NAMALWA (cell line): ENCODE measurements at regions not wholly inside any gene's neighbourhood (a gene's known extent, or its start where the extent isn't known, plus 50 kb on each side); places are given as distances from the start of the nearest gene placed in this dataset.
"Not testable (repeated sequence)": the region's sequence is repeated elsewhere in the genome, so short reads cannot be mapped to it uniquely, and the experiment has no call there.

Source experiments
- DNase-seq: peaks from one replicate; pipeline ENCODE4 v3.0.0-alpha.2; 2015; ENCODE audit warnings: low spot score

DNA sequence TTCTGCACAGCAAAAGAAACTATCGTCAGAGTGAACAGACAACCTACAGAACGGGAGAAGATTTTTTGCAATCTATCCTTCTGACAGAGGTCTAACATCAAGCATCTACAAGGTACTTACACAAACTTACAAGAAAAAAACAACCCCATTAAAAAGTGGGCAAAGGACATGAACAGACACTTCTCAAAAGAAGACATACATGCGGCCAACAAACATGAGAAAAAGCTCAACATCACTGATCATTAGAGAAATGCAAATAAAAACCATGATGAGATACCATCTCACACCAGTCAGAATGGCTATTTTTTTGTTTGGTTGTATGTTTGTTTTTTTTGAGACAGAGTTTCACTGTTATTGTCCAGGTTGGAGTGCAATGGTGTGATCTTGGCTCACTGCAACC is 131.5 kb upstream of the MED13 start:
- DNase-seq = not testable (repeated sequence)

- DNase-seq = no peak
Observed at GRCh38 chr17:62194401-62194800, 129.3 kb upstream of the MED13 start.

DNA sequence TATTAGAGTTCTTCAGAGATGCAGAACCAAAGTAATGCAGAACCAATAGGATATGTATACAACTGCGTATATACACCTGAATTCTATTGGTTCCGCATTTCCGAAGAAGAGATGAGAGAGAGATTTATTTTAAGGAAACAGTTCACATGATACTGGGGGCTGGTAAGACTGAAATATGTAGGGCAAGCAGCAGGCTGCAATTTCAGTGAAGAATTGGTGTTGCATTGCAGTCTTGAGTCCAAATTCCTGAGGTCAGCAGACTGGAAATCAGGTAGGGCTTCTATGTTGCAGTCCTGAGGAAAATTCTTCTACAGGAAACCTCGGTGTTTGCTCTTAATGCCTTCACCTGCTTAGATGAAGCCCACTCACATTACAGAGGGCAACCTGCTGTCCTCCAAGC is 128.2 kb upstream of the MED13 start:
- no peak for DNase-seq

DNA sequence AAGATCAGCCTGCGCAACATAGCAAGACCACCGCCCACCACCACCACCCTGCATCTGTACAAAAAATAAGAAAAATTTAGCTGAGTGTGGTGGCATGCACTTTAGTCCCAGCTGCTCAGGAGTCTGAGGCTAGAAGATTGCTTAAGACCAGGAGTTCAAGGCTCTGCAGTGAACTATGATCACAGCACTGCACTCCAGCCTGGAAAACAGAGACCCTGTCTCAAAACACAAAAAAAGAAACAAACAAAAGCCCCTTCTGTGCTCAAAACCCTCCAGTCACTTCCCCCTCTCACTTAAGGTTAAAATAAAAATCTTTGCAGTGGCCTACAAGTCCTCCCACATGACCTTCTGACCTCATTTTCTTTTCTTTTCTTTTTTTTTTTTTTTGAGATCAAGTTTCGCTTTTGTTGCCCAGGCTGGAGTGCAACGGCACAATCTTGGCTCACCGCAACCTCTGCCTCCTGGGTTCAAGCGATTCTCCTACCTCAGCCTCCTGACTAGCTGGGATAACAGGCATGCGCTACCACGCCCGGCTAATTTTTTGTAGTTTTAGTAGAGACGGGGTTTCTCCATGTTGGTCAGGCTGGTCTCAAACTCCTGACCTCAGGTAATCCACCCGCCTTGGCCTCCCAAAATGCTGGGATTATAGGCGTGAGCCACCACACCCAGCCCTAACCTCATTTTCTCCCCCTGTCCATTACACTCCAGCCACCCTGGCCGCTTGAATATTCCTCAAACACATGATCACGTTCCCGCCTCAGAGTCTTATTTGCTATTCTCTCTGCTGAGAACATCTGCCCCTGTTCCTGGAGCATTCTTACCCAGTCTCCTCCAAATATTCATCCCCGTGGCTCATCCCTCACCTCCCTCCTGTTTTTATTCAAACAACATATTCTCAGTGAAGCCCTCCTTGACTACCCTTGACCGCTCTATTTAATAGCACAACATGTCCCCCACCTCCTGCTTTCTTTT is 126.6 kb upstream of the MED13 start:
- DNase-seq = no peak

GRCh38 chr17:62189377-62189776 is 124.3 kb upstream of the MED13 start:
- no peak for DNase-seq

DNA sequence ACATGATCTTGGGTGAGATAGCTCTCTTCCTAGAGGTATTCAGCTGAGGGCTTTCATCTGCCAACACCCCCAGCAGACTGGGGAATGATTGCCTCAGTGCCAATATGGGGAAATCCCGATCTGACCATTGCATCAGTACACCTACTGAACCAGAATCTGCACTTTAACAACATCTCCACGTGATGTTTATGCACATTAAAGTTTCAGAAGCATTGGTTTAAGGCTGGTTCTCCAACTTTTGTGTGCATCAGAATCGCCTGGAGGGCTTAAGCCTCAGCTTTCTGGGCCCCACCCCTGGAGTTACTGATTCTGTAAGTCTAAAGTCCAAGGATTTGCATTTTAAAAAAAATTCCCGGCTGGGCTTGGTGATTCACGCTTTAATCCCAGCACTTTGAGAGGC is 123.6 kb upstream of the MED13 start:
- DNase-seq = no peak

GRCh38 chr17:62187681-62188080 is 122.6 kb upstream of the MED13 start:
- DNase-seq = no peak

DNA sequence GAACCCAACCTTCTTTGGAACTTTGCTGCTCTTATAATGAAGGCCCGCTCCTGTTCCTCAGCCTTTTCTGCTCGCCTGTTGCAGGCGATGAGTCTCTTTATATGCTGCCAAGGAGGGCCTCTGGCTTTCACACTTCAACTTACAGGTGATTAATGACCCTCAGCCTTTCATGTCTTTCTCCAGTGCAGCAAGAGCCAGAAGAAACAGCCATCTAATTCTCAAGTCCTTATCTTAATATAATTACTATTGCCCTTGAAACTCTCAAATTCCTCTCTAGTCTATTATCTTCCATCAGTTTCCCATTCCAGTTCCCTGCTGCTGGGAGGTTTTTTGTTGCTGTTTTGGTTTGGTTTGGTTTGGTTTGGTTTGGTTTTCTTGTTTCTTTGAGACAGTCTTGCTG is 121.8 kb upstream of the MED13 start:
- no peak for DNase-seq

DNA sequence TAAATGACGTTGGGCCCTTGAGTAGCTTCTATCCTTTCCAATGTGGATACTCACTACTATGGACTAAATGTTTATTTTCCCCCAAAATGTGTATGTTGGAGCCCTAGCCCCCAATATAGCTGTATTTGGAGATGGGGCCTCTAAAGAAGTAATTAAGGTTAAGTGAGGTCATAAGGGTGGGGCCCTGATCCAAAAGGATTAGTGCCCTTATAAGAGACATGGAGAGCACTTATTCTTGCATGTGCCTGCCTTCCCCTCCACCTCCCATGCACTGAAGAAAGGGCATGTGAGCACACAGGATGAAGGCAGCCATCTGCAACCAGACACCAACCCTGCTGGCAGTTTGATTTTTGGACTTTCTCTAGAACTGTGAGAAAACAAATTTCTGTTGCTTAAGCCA is 115.7 kb upstream of the MED13 start:
- no peak for DNase-seq

DNA sequence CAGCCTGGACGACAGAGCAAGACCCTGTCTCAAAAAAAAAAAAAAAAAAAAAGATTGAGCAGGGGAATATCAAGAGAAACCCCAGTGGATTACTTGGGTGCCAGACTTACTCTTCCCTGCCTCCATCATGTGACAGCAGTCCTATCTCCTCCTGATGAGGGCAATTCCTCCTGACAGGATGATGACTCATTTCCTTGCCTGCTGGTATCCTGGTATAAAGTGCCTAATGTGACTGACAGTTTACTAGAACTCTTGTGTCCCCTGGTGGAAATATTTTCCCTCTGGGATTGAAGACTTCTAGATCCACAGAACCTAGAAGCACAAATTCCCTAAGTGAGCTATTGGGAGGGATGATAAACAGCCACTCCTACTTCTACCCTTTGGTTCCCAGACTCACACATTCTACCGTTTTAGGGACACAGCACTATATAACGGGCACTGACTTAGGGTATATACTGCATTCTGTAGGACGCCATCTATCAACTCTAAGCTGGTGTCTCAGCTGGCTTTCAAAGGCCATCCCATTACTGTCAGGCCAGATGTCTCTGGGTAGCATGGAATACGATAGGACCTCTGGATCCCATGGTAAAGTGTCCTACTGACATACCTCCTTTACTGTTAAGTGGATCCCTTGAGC is 114.6 kb upstream of the MED13 start:
- no peak for DNase-seq

DNA sequence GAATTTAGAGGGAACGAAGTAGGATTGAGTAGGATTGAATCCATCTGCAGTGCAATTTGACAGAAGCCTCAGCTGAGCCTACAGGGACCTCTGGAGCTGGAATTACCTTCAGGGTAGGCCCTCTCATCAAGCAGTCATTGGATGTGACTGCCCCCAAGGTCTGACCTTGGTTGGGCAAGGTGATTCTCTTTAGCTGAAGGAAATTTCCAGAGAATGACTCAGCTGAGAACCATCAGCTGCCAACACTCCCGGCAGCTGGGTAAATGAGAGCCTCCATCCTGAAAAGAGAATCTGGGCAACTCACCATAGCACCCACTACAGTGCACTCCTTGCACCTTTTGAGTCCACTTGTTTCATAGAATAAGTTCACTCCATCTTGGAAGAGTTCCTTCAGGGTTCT is 113.5 kb upstream of the MED13 start:
- DNase-seq = no peak

DNA sequence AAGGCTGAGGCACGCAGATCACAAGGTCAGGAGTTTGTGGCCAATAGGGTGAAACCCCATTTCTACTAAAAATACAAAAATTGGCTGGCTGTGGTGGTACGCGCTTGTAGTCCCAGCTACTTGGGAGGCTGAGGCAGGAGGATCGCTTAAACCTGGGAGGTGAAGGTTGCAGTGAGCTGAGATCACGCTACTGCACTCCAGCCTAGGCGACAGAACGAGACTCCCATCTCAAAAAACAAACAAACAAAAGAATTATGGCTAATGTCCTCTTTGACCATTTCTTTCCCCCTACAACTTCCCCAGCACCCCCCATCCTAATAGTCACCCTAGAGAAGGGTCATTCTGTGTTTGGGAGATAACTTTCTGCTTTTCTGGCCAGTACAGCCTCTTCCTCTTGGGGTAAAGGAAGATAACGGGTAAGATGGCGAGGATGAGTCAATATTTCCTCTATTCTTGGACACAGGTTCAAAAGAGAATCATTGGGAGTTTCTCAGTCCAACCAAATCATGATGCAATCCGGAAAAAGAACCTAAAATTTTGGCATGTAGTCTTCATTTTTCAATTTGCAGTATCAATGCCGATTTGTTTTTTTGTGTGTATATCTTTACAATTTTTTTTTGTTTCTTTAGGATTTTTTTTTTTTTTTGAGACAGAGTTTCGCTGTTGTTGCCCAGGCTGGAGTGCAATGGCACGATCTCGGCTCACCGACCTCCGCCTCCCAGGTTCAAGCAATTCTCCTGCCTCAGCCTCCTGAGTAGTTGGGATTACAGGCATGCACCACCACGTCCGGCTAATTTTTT is 107.6 kb upstream of the MED13 start:
- no peak for DNase-seq

GRCh38 chr17:62167076-62167475 is 102.0 kb upstream of the MED13 start:
- DNase-seq = no peak

GRCh38 chr17:62164747-62165722 is 100.0 kb upstream of the MED13 start:
- no peak for DNase-seq

DNA sequence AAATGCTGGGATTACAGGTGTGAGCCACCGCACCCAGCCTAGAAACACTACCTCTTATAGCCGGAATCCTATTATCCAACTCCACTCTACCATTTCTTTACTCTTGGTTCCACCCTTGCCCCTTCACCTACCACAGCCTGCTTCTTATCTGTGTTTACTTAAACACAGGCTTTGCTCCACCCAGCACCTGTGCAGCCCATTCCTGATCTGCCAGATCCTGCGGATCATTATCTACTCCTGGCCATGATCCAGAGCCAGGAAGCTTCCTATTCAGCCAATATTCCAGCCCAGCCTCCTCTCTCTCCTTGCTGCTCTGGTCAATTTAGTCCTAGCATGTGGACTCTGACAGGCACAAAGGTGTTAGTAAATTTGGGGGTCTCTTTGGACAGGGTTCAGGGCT is 98.8 kb upstream of the MED13 start:
- no peak for DNase-seq

- no peak for DNase-seq
Observed at GRCh38 chr17:62162898-62163297, 97.8 kb upstream of the MED13 start.

GRCh38 chr17:62161405-62162148 is 96.5 kb upstream of the MED13 start:
- no peak for DNase-seq

- DNase-seq = no peak
Observed at GRCh38 chr17:62160816-62161215, 95.7 kb upstream of the MED13 start.

GRCh38 chr17:62159994-62160393 is 94.9 kb upstream of the MED13 start:
- DNase-seq = no peak

GRCh38 chr17:62156949-62157348 is 91.9 kb upstream of the MED13 start:
- no peak for DNase-seq

GRCh38 chr17:62154909-62155308 is 89.8 kb upstream of the MED13 start:
- DNase-seq = no peak
